HG02852 (cell line): ENCODE measurements at regions not wholly inside any gene's neighbourhood (a gene's known extent, or its start where the extent isn't known, plus 50 kb on each side); places are given as distances from the start of the nearest gene placed in this dataset.

Source experiments
- ATAC-seq: cut with Tn5 transposase; IDR thresholded peaks from one replicate; pipeline ENCODE4 v1.9.1; 2021; ENCODE audit warnings: mild to moderate bottlenecking, moderate library complexity; ENCODE audit not compliant: unreplicated experiment

DNA sequence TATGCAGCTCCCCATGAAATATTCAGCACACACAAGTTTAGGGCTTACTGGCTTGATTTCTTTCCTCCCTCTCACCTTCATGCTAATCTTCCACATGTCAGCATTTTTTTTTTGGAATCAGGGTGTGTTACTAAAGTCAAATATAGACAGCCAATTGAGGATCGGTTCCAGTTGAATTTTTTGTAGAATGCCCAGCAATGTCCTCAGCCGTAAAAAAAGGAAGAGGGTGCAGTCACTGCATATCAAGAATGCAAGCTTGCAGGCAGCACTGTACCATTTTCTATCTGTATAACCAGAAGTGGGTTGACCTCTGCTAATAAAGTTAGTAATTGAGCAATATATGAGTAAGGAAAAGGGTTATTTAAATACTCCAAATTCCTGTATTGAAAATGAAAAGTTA lies 51.4 kb upstream of the CHMP2B start:
- no peak for ATAC-seq

GRCh38 chr3:87173776-87174175 lies 53.3 kb upstream of the CHMP2B start:
- ATAC-seq, result no peak

- no peak for ATAC-seq
Observed at GRCh38 chr3:87173071-87173470, 54.0 kb upstream of the CHMP2B start.

- peak; percentile 89 for ATAC-seq
Observed at GRCh38 chr3:87167628-87168456, 59.3 kb upstream of the CHMP2B start.

GRCh38 chr3:87164245-87164644 lies 62.9 kb upstream of the CHMP2B start:
- no peak for ATAC-seq

- ATAC-seq, result no peak
Observed at GRCh38 chr3:87161851-87162250, 65.3 kb upstream of the CHMP2B start.

- no peak for ATAC-seq
Observed at GRCh38 chr3:87161417-87161816, 65.7 kb upstream of the CHMP2B start.

GRCh38 chr3:87161013-87161412 lies 66.1 kb upstream of the CHMP2B start:
- no peak for ATAC-seq

- no peak for ATAC-seq
Observed at GRCh38 chr3:87158823-87159222, 68.3 kb upstream of the CHMP2B start.

- ATAC-seq, result no peak
Observed at GRCh38 chr3:87148020-87148419, 79.1 kb upstream of the CHMP2B start.

- ATAC-seq, result no peak
Observed at GRCh38 chr3:87147562-87147961, 79.5 kb upstream of the CHMP2B start.

DNA sequence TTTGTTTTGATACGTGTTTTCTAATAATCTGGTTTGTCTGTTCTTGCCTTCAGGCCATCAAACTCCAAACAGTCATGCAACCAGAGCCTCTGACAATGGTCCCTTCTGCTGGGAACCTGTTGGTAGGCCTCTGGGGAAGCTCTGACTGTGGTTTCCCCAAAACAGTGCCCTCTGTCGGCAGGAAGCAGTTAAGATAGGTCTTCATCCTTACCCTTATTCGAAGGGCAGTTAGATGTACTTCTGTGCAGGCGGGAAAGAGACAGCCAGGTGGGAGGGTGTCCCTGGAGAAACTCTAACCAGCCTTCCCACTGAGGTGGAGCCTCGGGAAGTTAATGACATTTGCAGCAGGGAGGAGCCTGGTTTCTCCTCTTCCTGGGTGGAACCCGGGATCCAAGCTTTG lies 81.6 kb upstream of the CHMP2B start:
- ATAC-seq, result peak; percentile 82

- no peak for ATAC-seq
Observed at GRCh38 chr3:87136066-87136596, 91.0 kb upstream of the CHMP2B start.

DNA sequence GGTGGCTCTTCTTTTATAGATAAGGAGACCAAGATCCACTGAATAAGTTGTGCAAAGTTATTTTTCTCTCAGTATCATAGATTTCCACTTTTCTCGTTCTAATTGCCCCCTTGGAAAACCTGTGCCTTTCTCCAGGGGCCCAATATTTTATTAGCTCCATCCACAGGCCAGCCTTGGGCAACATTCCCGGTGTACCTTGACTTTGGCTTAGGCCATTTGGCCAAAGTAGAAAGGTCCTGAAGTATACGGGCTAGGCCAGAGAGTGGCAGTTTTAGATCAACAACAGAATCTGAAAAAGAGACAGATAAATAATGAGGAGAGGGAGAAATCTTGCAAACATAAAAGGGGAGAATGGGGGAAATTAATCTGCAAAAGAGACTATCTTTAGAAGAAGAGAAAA lies 91.7 kb upstream of the CHMP2B start:
- ATAC-seq, result no peak

DNA sequence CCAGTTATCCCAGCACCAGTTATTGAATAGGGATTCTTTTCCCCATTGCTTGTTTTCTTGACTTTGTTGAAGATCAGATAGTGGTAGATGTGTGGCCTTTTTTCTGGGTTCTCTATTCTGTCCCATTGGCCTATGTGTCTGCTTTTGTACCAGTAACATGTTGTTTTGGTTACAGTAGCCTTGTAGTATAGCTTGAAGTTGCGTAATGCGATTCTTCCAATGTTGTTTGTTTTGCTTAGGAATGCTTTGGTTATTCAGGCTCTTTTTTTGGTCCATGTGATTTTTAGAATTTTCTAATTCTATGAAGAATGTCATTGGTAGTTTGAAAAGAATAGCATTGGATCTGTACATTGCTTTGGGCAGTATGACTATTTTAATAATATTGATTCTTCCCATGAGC lies 94.3 kb upstream of the CHMP2B start:
- no peak for ATAC-seq

DNA sequence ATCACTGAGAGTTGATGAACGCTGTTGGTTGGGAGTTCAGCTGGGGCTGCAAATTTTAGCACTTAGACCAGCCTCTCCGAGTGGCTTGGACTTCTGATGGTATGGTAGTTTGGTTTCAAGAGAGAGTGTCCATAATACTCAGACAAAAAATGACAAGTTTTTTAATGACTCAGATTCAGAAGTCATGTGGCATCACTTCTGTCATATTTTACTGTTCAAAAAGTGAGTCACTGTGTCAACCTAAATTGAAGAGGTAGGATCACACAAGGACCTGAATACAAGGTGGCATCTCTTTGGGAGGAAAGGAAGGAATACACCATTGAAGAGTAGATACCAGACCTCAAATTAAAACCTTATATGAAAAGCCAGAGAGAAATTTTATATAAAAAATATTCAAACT lies 99.1 kb upstream of the CHMP2B start:
- ATAC-seq, result no peak

- ATAC-seq, result no peak
Observed at GRCh38 chr3:87127281-87127680, 99.8 kb upstream of the CHMP2B start.

DNA sequence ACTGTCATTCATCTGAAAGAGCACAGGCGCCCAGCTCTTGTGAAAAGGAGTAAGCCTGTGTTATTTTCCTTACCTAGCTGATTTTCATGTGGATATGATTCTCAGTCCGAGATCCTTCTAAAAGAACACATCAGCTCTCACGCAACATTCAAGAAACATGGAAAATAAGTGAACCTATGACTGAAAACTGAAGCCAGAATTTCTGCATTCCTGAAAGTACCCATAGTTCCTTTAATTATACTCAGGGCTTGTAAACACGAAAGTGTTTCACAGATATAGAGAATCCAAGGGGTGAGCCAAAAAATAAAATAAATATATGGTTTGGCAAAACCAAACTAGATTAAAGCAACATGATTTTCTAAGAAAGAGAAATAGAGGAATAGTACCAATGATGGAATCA lies 100.8 kb upstream of the CHMP2B start:
- ATAC-seq, result no peak

GRCh38 chr3:87125116-87125515 lies 102.0 kb upstream of the CHMP2B start:
- ATAC-seq, result no peak

DNA sequence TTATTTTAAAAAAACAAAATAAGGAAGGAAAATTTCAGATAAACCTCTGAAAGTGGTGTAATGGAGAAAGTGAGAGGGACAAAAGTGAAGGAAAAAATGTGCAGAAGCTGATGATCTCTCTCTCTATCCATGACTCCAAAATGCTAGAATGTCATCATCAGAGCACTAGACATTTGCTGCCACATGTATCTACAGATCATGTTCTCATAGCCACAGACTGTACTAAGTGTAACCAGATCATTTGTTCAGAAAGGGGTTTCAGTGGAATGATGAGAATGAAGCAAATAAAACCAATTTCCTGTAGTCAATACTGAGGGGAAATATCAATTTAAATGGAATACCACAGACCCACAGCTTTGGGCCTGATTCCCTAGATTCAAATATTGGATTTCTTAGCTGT lies 104.3 kb upstream of the CHMP2B start:
- ATAC-seq, result no peak

DNA sequence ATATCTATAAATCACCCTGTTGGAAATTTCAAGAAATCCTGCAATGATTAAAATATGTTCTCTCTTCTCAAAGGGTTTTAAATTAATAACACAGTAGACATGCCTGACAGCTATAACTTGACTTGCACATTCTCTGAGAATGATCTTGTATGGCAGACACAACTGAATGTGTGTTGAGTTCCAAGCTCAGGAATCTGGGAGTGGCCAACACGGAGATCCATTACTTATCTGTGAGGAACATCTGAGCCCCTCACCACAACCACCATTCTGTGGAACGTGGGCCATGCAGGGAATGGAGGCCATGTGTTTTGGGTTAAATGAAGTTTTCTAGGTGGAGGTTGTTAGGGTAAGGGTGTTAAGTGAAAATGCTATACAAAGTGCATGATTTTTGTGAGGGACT lies 105.3 kb upstream of the CHMP2B start:
- ATAC-seq, result no peak

- ATAC-seq, result no peak
Observed at GRCh38 chr3:87120881-87121280, 106.2 kb upstream of the CHMP2B start.

- no peak for ATAC-seq
Observed at GRCh38 chr3:87120236-87120635, 106.9 kb upstream of the CHMP2B start.
